H1 (cell line): ENCODE measurements at regions not wholly inside any gene's neighbourhood (a gene's known extent, or its start where the extent isn't known, plus 50 kb on each side); places are given as distances from the start of the nearest gene placed in this dataset.

ENCODE experiments used
- BACH1 ChIP-seq: IDR thresholded peaks from 2 replicates; pipeline ENCODE4 v1.6.1; 2012; ENCODE audit warnings: low read length, improper control_type of control experiment
- CHD1 ChIP-seq: IDR thresholded peaks from 2 replicates; pipeline ENCODE4 v1.6.1; 2012; ENCODE audit warnings: low read depth, low read length, improper control_type of control experiment
- CTCF ChIP-seq, 3 experiments: IDR thresholded peaks; 1 replicate in 2 of 3; 2 replicates in 1 of 3; pipeline versions ENCODE4 v1.5.1 to v1.6.1; 2011; ENCODE audit warnings: low read length in 3 of 3, mild to moderate bottlenecking in 3 of 3, inconsistent platforms in 2 of 3, low read depth in 1 of 3, moderate library complexity in 1 of 3; ENCODE audit not compliant: insufficient read depth in 1 of 3; ENCODE audit errors: control extremely low read depth in 1 of 3
- EP300 ChIP-seq, 2 experiments: IDR thresholded peaks; 1 replicate in 1 of 2; 2 replicates in 1 of 2; pipeline ENCODE4 v1.6.1; 2011 to 2012; ENCODE audit warnings: low read depth in 2 of 2, low read length in 2 of 2, mild to moderate bottlenecking in 2 of 2, borderline replicate concordance in 1 of 2, inconsistent platforms in 1 of 2, moderate library complexity in 1 of 2
- EZH2 ChIP-seq: fragments of 200-600 bp; sonication (generic); IDR thresholded peaks from 2 replicates; pipeline ENCODE4 v1.7.1; 2012; ENCODE audit warnings: low read depth, mild to moderate bottlenecking, moderate library complexity, low read length, inconsistent platforms; ENCODE audit not compliant: severe bottlenecking
- HDAC6 ChIP-seq: IDR thresholded peaks from one replicate; pipeline ENCODE4 v1.7.1; 2012; ENCODE audit warnings: low read depth, mild to moderate bottlenecking, inconsistent platforms, low read length, moderate library complexity
- RXRA ChIP-seq: IDR thresholded peaks from 2 replicates; pipeline ENCODE4 v1.6.1; 2011; ENCODE audit warnings: low read depth, mild to moderate bottlenecking, low read length, moderate library complexity; ENCODE audit not compliant: insufficient read depth
- TAF1 ChIP-seq: IDR thresholded peaks from 2 replicates; pipeline ENCODE4 v1.6.1; 2011; ENCODE audit warnings: mild to moderate bottlenecking, low read depth, low read length

- TF ChIP-seq HDAC6: no peak
- no peak for TF ChIP-seq EP300 (IDR thresholded peaks at IDR 0.05; ENCODE audit: borderline replicate concordance in 1 of 2, low read depth in 2 of 2, low read length in 2 of 2)
- TF ChIP-seq CTCF (IDR thresholded peaks at IDR 0.05; ENCODE audit: control extremely low read depth in 1 of 3, insufficient read depth in 1 of 3, low read depth in 1 of 3, low read length in 3 of 3): no peak
- TF ChIP-seq RXRA: no peak
- TF ChIP-seq CHD1: no peak
- TF ChIP-seq EZH2: no peak
- no peak for TF ChIP-seq BACH1
- no peak for TF ChIP-seq TAF1
These were observed 114.3 kb upstream of the GRIK3 start for GRCh38 chr1:37148663-37149062.
